Epithelial cell of esophagus (primary cell): ENCODE measurements at regions not wholly inside any gene's neighbourhood (a gene's known extent, or its start where the extent isn't known, plus 50 kb on each side); places are given as distances from the start of the nearest gene placed in this dataset.

Source experiments
- DNase-seq: peaks from one replicate; pipeline ENCODE4 v3.0.0; 2010; ENCODE audit warnings: low read depth
- H3K4me3 ChIP-seq: 2 replicates; pipeline ENCODE4 v1.5.1; 2011; ENCODE audit warnings: mild to moderate bottlenecking, low read length, control low read depth
- CTCF ChIP-seq: IDR thresholded peaks from 2 replicates; pipeline ENCODE4 v1.5.1; 2011; ENCODE audit warnings: low read depth, mild to moderate bottlenecking, low read length, control low read depth, inconsistent platforms; ENCODE audit not compliant: insufficient read depth; ENCODE audit errors: missing control alignments

GRCh38 chr14:101623685-101624444 lies 62.6 kb downstream of the DIO3 start:
- DNase-seq = no peak
- no peak for TF ChIP-seq CTCF
- H3K4me3 ChIP-seq = no peak overlapping the region

- TF ChIP-seq CTCF = no peak
Measured at GRCh38 chr14:101624536-101624935, 63.2 kb downstream of the DIO3 start.

GRCh38 chr14:101625336-101626097 lies 64.2 kb downstream of the DIO3 start:
- DNase-seq = peak; percentile 4
- H3K4me3 ChIP-seq = no peak overlapping the region
- no peak for TF ChIP-seq CTCF

More at GRCh38 chr14:101624536-101624935, 63.2 kb downstream of the DIO3 start:
- no peak overlapping the region for H3K4me3 ChIP-seq
- DNase-seq = no peak

- DNase-seq = no peak
- no peak for TF ChIP-seq CTCF
- H3K4me3 ChIP-seq = no peak overlapping the region
Measured at GRCh38 chr14:101626331-101626730, 65.0 kb downstream of the DIO3 start.

GRCh38 chr14:101627915-101628262 lies 66.6 kb downstream of the DIO3 start:
- no peak overlapping the region for H3K4me3 ChIP-seq
- no peak for DNase-seq
- no peak for TF ChIP-seq CTCF

GRCh38 chr14:101628471-101628966 lies 67.2 kb downstream of the DIO3 start:
- H3K4me3 ChIP-seq = peak overlapping the region; percentile 16
- DNase-seq = peak; percentile 56
- TF ChIP-seq CTCF = peak; percentile 54

GRCh38 chr14:101628975-101629374 lies 67.7 kb downstream of the DIO3 start:
- DNase-seq = no peak
- no peak for TF ChIP-seq CTCF
- H3K4me3 ChIP-seq = no peak overlapping the region
